ENCODE measurements at regions not wholly inside any gene's neighbourhood (a gene's known extent, or its start where the extent isn't known, plus 50 kb on each side); places are given as distances from the start of the nearest gene placed in this dataset.

- TF ChIP-seq CTCF (IDR thresholded peaks at IDR 0.05 in 8 of 11, conservative IDR thresholded peaks at IDR 0.05 in 3 of 11) (no peak), POLR2A (IDR thresholded peaks at IDR 0.05) (no peak)
Measured at GRCh38 chrX:87878926-87879325, 361.3 kb downstream of the KLHL4 start.
